GM03348 (cell line): ENCODE measurements at regions not wholly inside any gene's neighbourhood (a gene's known extent, or its start where the extent isn't known, plus 50 kb on each side); places are given as distances from the start of the nearest gene placed in this dataset.
"Not testable (repeated sequence)": the region's sequence is repeated elsewhere in the genome, so short reads cannot be mapped to it uniquely, and the experiment has no call there.

Experiments
- DNase-seq: peaks from one replicate; pipeline ENCODE4 v3.0.0; 2012; ENCODE audit warnings: low spot score

- DNase-seq, result no peak
Measured at GRCh38 chr15:87537295-87537694, 719.2 kb downstream of the NTRK3 start.

GRCh38 chr15:87533637-87534036 lies 722.9 kb downstream of the NTRK3 start:
- DNase-seq, result not testable (repeated sequence)

DNA sequence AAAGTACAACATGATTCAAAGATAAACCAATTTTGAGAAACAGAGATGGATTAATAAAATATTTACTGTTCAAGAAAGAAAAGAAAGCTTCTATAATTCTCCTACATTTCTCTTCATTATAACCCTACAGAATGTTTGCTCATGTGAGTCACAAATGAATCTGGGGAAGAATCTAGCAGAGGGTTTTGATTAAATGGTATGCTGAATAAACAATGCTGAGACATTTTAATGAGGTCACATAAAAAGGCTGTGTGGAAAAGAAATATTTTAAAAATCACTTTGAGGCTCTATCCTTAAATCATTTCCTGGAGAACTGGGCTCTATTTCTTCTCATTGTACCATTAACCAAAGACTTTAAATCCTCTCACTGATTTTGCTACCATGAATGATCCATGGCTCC lies 727.7 kb downstream of the NTRK3 start:
- DNase-seq, result no peak

GRCh38 chr15:87527875-87528274 lies 728.7 kb downstream of the NTRK3 start:
- no peak for DNase-seq

- no peak for DNase-seq
Measured at GRCh38 chr15:87527416-87527815, 729.1 kb downstream of the NTRK3 start.

DNA sequence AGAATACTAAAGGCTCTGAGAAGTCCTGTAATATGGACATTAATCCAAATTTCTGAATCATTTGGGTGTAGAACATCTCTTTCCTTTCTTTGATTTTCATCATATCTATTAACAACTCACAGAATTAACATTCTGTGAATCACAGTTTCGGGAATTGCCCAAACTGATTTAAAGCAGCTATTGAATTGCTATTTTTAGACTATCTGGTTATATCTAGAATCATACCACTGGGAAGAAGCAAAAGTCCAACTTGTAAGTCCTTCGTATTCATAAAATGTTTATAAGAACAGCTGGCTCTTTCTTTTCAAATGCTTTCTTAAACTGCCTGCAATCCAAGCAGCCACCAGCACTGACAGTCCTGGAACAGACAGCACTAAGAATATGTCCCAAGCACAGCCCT lies 733.0 kb downstream of the NTRK3 start:
- no peak for DNase-seq

DNA sequence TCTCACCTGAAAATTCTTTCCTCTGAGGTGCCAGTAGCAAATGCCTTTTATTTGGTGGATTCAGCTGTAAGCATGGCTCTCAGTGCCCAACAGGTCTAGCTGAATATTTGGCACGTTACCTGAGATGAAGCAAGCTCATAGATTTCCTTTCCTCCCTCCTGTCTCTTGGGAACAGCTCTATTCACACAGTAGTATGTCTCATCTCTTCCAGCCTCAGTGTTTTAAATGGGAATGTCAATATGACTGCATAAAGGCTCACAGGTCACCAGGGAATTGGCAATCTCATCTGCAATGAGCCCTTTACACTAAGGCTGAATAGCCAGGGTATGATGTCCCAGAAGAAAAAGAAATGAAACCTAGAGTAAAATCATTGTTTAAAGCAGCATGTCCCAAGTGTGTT lies 733.5 kb downstream of the NTRK3 start:
- DNase-seq, result no peak

DNA sequence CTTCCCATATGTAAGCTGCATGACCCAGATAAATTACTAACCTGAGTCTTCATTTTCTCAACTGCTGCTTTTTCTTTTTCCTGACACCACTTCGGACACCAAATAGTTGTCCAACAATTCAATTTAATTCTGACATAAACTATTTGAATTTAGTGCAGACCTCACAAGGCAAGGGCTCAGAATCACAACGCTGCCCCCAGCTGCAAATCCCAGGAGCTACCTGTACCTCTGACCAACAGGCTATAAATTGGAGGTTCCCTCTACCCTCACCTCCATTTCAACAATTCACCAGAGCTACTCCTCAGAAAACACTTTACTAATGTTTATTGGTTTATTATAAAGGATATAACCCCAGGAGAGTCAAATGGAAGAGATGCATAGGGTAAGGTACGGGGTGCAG lies 737.6 kb downstream of the NTRK3 start:
- no peak for DNase-seq

- DNase-seq, result no peak
Measured at GRCh38 chr15:87508086-87508485, 748.5 kb downstream of the NTRK3 start.

- no peak for DNase-seq
Measured at GRCh38 chr15:87502173-87502572, 754.4 kb downstream of the NTRK3 start.

DNA sequence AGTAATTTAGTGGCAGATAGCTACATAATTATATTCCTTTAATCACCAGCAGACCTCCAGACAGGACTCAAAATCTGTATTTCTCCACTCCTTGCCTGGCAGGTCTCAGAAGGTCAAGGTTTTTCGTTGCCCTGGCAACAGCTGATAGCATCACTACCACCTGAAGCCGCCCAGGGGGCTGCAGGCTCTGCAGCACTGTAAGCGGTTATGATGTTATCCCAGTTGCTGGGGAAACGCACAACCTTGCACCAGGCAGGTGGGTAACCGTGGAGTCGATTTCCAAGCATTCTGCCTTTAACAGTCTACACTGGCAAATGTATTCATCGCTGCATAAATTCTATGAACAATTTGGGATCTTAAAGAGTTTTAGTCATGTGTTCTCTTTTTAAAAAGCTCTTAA lies 756.3 kb downstream of the NTRK3 start:
- DNase-seq, result no peak

DNA sequence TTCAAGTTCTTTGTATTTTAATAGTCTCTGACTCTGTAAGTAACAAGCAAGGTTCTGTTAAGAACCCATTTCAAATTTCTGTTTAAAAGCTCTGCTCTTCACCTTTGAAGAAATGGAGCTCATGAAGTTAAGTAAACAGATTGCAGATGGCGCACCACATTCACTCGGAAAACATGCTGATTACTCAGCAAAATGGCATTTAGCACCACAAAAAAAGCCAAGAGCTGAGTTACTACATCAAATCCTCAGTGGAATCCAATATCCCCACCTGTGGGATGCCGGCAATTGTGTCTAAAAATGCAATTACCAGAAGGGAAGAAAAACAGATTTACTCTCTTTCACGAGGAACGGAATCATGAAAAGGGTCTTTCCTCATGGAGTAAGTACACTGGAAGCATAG lies 758.0 kb downstream of the NTRK3 start:
- DNase-seq, result no peak

DNA sequence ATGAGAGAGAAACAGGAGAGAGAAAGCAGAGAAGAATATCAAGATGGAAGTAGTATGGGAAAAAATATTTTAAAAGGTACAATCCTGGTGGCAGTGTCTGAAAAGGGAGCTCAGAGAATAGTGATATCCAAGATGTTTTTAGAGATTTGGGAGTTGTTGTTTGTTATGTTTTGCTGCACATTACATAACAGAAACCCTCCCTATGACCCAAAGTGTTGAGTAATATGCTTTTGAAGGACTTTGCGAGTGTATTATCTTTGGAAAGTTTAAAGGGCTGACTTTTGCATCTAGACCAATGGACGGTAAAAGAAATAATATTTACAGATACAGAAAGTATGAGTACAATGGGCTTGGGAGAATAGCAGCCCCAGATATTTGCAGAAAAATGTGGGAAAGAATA lies 759.7 kb downstream of the NTRK3 start:
- DNase-seq, result no peak

- no peak for DNase-seq
Measured at GRCh38 chr15:87496109-87496508, 760.4 kb downstream of the NTRK3 start.

GRCh38 chr15:87493803-87494202 lies 762.7 kb downstream of the NTRK3 start:
- DNase-seq, result no peak

DNA sequence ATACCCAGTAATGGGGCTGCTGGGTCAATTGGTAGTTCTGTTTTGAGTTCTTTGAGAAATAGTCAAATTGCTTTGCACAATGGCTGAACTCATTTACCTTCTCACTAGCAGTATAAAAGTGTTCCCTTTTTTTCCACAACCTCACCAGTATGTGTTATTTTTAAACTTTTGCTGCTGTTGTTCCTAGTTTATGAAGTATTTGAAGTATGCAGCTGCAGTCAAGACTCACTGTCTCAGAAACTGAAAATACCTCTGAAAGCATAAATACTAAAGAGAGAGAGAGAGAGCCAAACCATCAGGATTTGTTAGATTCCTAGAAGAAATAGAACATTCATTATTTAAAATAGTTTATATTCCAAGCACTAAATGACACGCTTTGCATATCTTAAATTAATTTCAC lies 764.2 kb downstream of the NTRK3 start:
- no peak for DNase-seq

- no peak for DNase-seq
Measured at GRCh38 chr15:87490666-87491065, 765.9 kb downstream of the NTRK3 start.

GRCh38 chr15:87489902-87490665 lies 766.5 kb downstream of the NTRK3 start:
- DNase-seq, result no peak

- no peak for DNase-seq
Measured at GRCh38 chr15:87489456-87489855, 767.1 kb downstream of the NTRK3 start.

- no peak for DNase-seq
Measured at GRCh38 chr15:87487484-87487883, 769.1 kb downstream of the NTRK3 start.

GRCh38 chr15:87483468-87483867 lies 773.1 kb downstream of the NTRK3 start:
- DNase-seq, result no peak

GRCh38 chr15:87481126-87481525 lies 775.4 kb downstream of the NTRK3 start:
- no peak for DNase-seq

- DNase-seq, result no peak
Measured at GRCh38 chr15:87478687-87479072, 777.9 kb downstream of the NTRK3 start.
